GM12873 (cell line): ENCODE measurements at regions not wholly inside any gene's neighbourhood (a gene's known extent, or its start where the extent isn't known, plus 50 kb on each side); places are given as distances from the start of the nearest gene placed in this dataset.

ENCODE experiments used
- TF ChIP-seq, protein P1 (sequence below): IDR thresholded peaks from 2 replicates; pipeline ENCODE4 v1.5.1; 2012; ENCODE audit warnings: low read depth, mild to moderate bottlenecking, moderate library complexity, low read length, control low read depth; ENCODE audit not compliant: insufficient read depth; ENCODE audit errors: missing control alignments

DNA sequence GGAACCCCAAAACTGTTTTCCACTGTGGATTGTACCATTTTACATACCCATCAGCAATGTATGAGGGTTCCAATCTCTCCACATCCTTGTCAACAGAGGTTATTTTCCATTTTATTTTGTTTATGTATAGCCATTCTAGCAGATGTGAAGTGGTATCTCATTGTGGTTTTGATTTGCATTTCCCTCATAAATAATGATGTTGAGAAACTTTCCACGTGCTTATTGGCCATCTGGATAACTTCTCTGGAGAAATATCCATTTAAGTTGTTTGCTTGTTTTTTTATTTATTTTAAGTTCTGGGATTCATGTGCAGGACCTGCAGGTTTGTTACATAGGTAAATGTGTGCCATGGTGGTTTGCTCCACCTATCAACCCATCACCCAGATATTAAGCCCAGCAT, 280.2 kb upstream of the USP25 start:
- TF ChIP-seq, protein P1, sequence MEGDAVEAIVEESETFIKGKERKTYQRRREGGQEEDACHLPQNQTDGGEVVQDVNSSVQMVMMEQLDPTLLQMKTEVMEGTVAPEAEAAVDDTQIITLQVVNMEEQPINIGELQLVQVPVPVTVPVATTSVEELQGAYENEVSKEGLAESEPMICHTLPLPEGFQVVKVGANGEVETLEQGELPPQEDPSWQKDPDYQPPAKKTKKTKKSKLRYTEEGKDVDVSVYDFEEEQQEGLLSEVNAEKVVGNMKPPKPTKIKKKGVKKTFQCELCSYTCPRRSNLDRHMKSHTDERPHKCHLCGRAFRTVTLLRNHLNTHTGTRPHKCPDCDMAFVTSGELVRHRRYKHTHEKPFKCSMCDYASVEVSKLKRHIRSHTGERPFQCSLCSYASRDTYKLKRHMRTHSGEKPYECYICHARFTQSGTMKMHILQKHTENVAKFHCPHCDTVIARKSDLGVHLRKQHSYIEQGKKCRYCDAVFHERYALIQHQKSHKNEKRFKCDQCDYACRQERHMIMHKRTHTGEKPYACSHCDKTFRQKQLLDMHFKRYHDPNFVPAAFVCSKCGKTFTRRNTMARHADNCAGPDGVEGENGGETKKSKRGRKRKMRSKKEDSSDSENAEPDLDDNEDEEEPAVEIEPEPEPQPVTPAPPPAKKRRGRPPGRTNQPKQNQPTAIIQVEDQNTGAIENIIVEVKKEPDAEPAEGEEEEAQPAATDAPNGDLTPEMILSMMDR = no peak

DNA sequence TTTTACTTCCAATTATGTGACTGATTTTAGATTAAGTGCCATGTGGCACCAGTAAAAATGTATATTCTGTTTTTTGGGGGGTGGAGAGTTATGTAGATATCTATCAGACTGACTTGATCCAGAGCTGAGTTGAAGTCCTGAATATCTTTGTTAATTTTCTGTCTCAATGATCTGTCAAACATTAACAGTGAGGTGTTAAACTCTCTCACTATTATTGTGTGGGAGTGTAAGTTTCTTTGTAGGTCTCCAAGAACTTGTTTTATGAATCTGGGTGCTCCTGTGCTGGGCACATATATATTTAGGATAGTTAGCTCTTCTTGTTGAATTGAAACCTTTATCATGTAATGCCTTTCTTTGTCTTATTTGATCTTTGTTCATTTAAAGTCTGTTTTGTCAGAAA, 276.5 kb upstream of the USP25 start:
- TF ChIP-seq, protein P1 = no peak

DNA sequence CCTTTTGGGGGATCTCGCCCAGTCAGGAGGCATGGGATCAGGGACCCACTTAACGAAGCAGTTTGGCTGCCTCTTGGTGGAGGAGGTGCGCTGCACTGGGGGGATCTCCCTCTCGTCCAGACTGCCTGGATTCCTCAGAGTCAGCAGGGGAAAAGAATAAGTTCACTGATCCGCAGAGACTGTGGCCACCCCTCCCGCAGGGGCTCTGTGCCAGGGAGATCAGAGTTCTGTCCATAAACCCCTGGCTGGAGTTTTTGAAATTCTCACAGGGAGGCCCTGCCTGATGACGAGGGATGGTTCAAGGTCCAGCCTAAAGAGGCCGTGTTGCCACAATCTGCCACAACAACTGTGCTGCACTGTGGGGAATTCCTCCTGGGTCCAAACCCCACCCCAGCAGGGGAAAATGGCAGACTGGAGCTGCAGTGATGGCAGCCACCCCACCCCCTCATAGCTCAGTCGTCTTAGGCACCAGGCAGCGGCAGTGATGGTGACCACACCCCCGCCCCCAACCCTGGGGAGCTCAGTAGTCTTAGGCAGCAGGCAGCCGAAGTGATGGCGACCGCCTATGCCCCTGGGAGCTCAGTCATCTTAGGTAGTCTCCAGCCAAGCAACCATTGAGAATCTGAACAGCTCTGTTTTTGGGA, 273.8 kb upstream of the USP25 start:
- TF ChIP-seq, protein P1 = no peak

DNA sequence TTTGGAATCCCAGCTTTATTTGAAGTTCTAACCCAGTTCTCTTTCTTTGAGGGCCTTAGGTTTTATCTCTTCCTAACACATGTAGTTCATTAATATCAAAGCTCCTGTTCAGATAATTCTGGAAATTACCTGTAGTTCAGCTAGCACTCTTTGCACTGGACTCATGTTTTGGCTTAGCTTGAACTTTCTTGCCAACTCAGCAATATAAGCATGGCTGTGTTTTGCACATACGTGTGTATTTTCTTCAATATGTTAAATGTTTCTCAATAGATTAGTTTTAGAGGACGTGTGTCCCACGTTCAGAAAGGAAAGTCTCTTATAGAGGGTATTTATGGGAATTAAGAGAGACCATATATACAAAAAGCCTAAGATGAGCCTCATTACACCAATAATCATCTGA, 271.8 kb upstream of the USP25 start:
- TF ChIP-seq, protein P1 = no peak

DNA sequence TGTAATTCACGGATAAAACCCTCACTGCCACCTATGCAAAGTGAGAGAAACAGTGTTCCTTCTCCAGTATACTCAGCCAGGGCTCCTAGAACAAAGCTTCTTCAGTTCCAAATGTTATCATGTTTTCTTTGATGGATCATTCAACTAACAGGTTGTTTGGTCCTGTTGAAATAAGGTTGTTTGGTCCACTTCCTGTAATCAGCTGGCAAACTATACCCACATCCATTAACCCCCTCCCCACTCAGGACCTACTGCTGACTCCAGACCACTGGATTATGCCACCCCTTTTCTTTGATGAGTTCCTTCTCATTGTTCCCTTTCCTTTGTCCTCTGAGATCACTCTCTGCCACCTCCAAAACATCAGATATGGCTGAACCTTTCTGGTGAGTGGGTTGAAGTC, 267.7 kb upstream of the USP25 start:
- TF ChIP-seq, protein P1 = no peak

DNA sequence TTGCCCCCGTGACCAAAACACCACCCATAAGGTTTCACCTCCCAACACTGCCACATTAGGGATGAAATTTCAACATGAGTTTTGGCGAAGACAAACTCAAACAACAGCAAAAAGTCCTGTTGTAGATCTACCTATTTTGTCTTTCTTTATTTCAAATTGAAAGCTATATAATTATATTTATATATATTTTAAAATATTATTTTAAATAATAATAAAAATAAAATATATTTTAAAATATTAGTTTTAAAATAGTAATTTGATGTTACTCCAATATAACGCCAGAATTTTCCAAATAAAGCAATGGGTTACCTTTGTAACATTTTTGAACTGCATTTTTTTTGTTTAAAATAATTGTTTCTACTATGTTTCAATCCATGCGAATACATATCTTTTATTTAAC, 263.5 kb upstream of the USP25 start:
- TF ChIP-seq, protein P1 = no peak

DNA sequence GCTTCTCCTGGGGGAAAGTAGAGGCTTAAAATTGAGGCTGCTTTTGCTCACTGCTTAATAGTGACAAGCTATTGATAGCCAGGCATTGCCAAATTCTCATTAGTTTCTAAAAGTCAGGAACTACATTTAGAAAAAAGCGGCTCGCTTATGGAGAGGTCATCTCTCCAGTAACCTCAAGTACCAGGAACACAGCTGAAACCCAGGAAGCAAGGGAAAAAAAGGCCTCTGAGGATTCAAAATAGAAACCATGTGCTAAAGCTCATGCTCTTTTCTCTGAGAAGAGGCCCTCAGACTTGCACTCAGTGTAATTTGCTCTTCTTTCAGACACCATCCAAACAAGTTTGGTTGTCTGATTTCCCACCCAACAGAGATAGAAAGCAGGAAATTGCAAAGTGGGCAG, 261.4 kb upstream of the USP25 start:
- TF ChIP-seq, protein P1 = no peak
